Right hindlimb (tissue), 1 donor: ENCODE measurements at regions not wholly inside any gene's neighbourhood (a gene's known extent, or its start where the extent isn't known, plus 50 kb on each side); places are given as distances from the start of the nearest gene placed in this dataset.

ENCODE experiments used
- DNase-seq: peaks from one replicate; pipeline ENCODE4 v3.0.0-alpha.2; 2018

DNA sequence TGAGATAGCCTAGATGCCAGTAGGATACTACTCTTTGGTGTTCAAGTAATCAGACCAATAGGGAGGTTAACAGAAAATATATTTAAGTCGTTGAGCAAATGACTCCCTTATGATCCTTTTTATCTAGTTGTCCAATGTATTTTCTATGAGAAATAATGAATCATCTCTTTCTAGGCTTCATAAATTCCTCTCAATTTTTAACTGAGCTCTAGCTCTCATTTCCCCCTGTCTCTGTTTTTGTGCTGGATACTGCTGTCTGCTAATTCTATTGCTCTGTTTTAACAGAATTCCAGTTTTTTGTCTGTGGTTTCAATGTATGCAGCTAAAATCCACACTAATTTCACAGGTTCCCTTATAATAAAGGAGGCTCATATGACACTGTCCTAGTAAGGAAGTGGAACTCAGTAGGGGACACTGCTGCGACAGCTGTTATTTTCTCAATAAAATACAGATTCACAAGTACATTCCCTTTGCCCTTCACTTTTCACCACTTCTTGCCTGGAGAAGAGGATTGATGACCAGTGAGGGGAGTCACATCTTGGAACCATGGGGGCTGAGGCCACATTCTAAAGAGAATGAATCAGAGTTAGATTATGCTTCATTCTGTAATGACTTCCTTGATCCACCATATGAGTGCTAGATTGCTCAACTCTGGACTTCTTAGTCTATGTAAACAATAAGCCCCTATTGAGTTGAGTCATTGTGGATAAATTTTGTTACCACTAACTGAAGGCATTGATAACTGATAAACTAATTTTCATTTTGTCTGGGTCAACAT lies 558.7 kb upstream of the KCNMB2 start:
- DNase-seq: no peak

DNA sequence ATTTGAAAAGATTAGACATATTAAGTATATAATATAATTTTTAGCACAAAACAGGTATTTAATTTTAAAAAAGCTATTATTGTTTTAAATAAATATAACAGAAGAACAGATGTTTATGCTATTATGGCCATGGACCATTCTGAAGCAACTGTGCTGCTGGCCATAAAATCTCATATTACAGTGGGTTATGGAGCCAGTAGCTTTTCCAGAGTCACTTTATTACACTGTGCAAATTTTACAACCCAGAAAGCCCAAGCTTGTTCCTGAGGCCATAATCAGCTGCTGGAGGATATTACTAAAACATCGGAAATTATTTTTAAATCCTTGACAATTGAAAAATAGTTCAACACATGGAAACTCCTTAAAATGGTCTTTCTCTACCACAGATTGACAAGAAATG lies 557.3 kb upstream of the KCNMB2 start:
- DNase-seq: no peak

- DNase-seq: no peak
Measured at GRCh38 chr3:177979703-177980102, 556.5 kb upstream of the KCNMB2 start.

GRCh38 chr3:177981576-177981975 lies 554.7 kb upstream of the KCNMB2 start:
- DNase-seq: no peak

GRCh38 chr3:177982034-177982433 lies 554.2 kb upstream of the KCNMB2 start:
- DNase-seq: no peak

DNA sequence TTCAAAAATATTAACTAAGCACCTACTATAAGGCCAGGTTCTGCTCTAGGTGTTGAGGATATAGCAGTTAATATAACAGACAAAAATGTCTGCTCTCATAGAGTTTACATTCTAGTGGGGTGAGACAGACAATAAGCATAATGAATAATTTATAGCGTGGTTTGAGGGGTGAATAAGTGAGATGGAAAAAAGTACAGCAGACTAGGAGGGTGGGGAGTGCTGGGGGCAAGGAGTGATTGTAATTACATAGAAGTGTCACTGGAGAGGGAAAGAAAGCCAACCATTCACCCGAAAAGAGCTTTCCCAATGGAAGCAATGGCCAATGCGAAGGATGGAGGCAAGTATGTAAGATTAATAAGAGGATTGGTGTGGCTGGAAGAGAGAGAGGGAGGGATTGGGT lies 552.9 kb upstream of the KCNMB2 start:
- DNase-seq: no peak

GRCh38 chr3:177992993-177993970 lies 543.0 kb upstream of the KCNMB2 start:
- no peak for DNase-seq

DNA sequence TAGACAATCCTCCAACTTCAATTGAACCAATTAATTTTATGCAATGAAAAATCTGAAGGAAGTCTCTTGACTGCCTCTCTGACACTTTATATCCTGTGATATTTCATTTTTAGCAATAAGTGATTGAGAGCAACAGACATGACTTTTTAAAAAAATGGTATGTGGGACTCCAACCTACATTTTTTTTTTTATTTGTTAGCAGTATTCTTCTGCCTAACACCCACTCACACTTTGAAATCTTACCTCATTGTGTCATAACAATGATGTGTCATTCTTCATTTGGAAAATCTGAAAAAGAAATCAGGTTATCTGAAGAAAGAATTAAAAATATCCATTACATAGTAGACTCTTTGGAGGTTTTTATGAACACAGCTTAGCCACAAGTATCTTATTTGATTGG lies 541.3 kb upstream of the KCNMB2 start:
- DNase-seq: no peak

- DNase-seq: no peak
Measured at GRCh38 chr3:177995381-177996085, 540.7 kb upstream of the KCNMB2 start.

DNA sequence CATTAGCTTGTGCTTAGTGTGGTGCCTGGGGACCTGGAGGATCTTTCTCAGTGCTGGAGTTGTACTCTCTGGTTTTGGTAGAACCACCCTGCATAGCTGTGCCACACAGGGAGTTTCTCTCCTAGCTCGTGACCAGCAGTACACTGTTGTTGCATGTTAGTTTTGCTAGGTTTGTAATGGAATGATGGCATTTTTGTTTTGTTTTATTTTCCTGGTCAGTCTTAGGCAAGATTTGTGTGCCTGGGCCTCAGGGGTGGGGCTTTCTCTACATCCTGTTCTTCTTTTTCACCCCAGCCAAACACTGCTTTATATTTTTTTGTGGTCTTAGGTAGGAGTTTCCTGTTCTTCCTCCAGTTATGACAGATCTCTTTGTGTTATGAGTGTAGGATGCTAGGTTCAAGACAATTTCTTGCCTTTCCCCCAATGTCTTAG lies 534.5 kb upstream of the KCNMB2 start:
- DNase-seq: no peak

GRCh38 chr3:178002113-178002512 lies 534.1 kb upstream of the KCNMB2 start:
- DNase-seq: no peak

GRCh38 chr3:178003756-178004155 lies 532.5 kb upstream of the KCNMB2 start:
- no peak for DNase-seq

DNA sequence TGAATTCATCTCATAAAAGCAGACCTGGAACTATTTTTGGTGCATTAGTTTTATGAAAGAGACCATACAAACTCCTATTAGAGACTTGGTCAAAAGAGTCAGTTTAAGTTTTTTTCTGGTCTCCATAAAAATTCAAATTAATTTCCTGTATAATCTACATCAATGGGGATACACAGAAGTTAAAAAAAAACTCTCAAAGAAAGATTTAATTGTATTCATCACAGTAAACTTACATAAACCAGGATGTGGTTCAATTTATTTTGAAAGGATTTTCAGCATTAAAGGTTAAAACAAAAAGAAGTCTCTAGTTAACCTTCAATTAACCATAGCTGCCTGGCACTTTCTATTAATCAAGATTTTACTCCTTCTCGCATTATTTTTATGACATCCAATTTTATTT lies 530.3 kb upstream of the KCNMB2 start:
- DNase-seq: no peak

DNA sequence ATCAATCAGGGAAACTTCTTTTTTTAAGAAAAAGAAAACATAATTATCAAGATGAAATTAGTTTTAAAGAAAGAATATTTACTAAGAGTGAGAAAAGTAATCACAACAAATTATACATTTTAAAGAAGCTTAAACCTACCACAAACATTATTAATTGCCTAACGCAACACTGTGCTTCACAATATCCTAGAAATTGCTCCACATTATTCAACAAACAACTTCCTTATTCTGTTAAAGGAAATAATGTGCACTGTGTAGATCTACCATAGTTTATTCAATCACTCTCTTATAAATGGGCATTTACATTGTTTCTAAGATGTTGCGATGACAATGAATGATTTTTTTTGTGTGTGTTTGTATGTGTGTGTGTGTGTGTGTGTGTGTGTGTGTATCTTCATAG lies 525.9 kb upstream of the KCNMB2 start:
- no peak for DNase-seq

DNA sequence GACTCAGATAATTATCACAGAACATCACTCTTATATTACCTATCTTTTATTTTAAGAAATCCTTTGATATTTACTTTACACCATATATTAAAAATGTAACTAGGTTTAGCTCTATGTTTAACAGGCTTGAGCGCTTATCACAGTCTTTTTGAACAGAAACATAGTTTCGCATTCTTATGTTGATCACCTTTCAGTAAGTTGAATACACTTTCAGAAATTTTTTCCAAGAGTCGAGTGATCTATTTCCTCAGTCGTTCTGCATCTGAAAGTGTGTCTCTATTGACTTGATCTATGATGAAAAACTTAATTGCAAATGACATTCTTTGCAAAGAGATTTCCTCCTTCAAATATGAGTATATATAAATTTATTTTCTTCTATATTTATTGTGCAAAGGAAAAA lies 516.6 kb upstream of the KCNMB2 start:
- DNase-seq: no peak

- no peak for DNase-seq
Measured at GRCh38 chr3:178022599-178022998, 513.6 kb upstream of the KCNMB2 start.

DNA sequence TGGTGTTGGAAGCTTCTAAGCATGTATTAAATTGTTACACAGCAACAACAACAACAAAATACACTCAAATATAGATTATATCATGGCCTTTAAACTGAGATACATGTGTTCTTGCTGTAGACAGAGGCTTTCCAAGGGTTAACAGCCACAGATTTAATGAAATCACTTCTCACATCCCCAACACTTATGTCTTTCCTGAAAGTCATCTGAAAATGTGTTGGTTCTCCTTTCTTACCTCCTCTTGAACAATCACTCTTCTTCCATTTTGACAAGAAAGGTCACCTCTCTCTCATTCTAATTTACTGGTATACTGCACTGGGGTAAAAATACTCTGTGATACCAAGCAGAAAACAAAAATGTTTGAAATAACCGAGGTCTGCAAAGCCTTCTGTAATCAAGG lies 507.3 kb upstream of the KCNMB2 start:
- no peak for DNase-seq

- no peak for DNase-seq
Measured at GRCh38 chr3:178036451-178037144, 499.6 kb upstream of the KCNMB2 start.

- no peak for DNase-seq
Measured at GRCh38 chr3:178041931-178042330, 494.3 kb upstream of the KCNMB2 start.

GRCh38 chr3:178042376-178042775 lies 493.9 kb upstream of the KCNMB2 start:
- DNase-seq: peak; percentile 33

DNA sequence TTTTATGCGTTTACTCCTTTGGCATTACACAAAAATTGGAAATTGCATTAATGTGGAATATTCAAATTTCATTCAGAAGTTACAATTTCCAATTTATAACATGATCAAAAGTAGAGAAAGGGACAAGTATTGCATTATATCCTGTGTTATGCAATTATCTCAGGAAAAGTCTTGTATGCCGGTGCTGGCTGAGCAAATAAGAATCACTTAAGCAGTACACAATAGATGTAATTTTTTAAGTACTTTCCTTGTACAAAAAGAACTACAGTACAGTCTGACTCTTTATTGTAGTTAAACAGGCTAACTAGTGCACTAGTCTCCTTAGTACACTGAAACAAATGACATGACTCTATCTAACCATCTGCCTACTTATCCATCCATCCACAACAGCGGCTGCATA lies 493.2 kb upstream of the KCNMB2 start:
- no peak for DNase-seq

GRCh38 chr3:178044320-178044719 lies 491.9 kb upstream of the KCNMB2 start:
- no peak for DNase-seq

- no peak for DNase-seq
Measured at GRCh38 chr3:178047496-178047895, 488.7 kb upstream of the KCNMB2 start.
